NCI-H524 treated with DMSO at 0.1 percent for 48 hours (cell line): ENCODE measurements at regions not wholly inside any gene's neighbourhood (a gene's known extent, or its start where the extent isn't known, plus 50 kb on each side); places are given as distances from the start of the nearest gene placed in this dataset.

Source experiments
- DNase-seq: peaks from one replicate; lab custom pipeline; 2025; lab: John Stamatoyannopoulos, UW

GRCh38 chr5:53331463-53331862 lies 149.0 kb upstream of the FST start:
- no peak for DNase-seq

- DNase-seq: no peak
These were observed 147.3 kb upstream of the FST start for GRCh38 chr5:53333160-53333559.

GRCh38 chr5:53334431-53334941 lies 145.9 kb upstream of the FST start:
- DNase-seq: no peak

GRCh38 chr5:53335115-53335514 lies 145.3 kb upstream of the FST start:
- no peak for DNase-seq

- no peak for DNase-seq
These were observed 142.6 kb upstream of the FST start for GRCh38 chr5:53337827-53338226.

GRCh38 chr5:53338971-53339370 lies 141.5 kb upstream of the FST start:
- no peak for DNase-seq

GRCh38 chr5:53339962-53340540 lies 140.4 kb upstream of the FST start:
- DNase-seq: no peak

- DNase-seq: no peak
These were observed 139.3 kb upstream of the FST start for GRCh38 chr5:53340956-53341750.

GRCh38 chr5:53342236-53342635 lies 138.2 kb upstream of the FST start:
- DNase-seq: no peak

- DNase-seq: no peak
These were observed 137.2 kb upstream of the FST start for GRCh38 chr5:53343187-53343586.

- DNase-seq: no peak
These were observed 130.1 kb upstream of the FST start for GRCh38 chr5:53350368-53350767.

- no peak for DNase-seq
These were observed 129.2 kb upstream of the FST start for GRCh38 chr5:53350991-53351770.

GRCh38 chr5:53355316-53355715 lies 125.1 kb upstream of the FST start:
- DNase-seq: no peak

GRCh38 chr5:53355931-53356330 lies 124.5 kb upstream of the FST start:
- DNase-seq: no peak

- DNase-seq: no peak
These were observed 123.0 kb upstream of the FST start for GRCh38 chr5:53357439-53357838.

GRCh38 chr5:53358794-53359193 lies 121.6 kb upstream of the FST start:
- DNase-seq: no peak

- no peak for DNase-seq
These were observed 120.4 kb upstream of the FST start for GRCh38 chr5:53359916-53360517.

GRCh38 chr5:53360811-53361210 lies 119.6 kb upstream of the FST start:
- no peak for DNase-seq

GRCh38 chr5:53361708-53362107 lies 118.7 kb upstream of the FST start:
- DNase-seq: no peak

GRCh38 chr5:53362521-53362941 lies 117.9 kb upstream of the FST start:
- no peak for DNase-seq

- DNase-seq: no peak
These were observed 116.4 kb upstream of the FST start for GRCh38 chr5:53364061-53364460.

GRCh38 chr5:53366245-53366644 lies 114.2 kb upstream of the FST start:
- DNase-seq: no peak
